RWPE2 (cell line): ENCODE measurements at regions not wholly inside any gene's neighbourhood (a gene's known extent, or its start where the extent isn't known, plus 50 kb on each side); places are given as distances from the start of the nearest gene placed in this dataset.

Source experiments
- ATAC-seq: fragments of 200-7000 bp; cut with Tn5 transposase; 3 replicates; pipeline ENCODE4 v1.9.1; 2021; ENCODE audit warnings: low read depth
- DNase-seq: peaks from one replicate; pipeline ENCODE4 v3.0.0-alpha.2; 2020; ENCODE audit warnings: low spot score
- H3K27ac ChIP-seq: fragments of 450-650 bp; 2 replicates; pipeline ENCODE4 v1.5.1; 2017; ENCODE audit warnings: mild to moderate bottlenecking; ENCODE audit not compliant: poor library complexity, severe bottlenecking
- H3K27me3 ChIP-seq: fragments of 250-450 bp; sonication (Bioruptor Pico); 2 replicates; pipeline ENCODE4 v1.5.1; 2021; ENCODE audit warnings: mild to moderate bottlenecking, moderate library complexity; ENCODE audit not compliant: insufficient read depth, poor library complexity, severe bottlenecking
- H3K36me3 ChIP-seq: fragments of 250-450 bp; sonication (Bioruptor Pico); 2 replicates; pipeline ENCODE4 v1.5.1; 2020; ENCODE audit warnings: low read depth, mild to moderate bottlenecking, moderate library complexity
- H3K4me1 ChIP-seq: fragments of 250-450 bp; sonication (Bioruptor Pico); 2 replicates; pipeline ENCODE4 v1.5.1; 2021; ENCODE audit warnings: mild to moderate bottlenecking, moderate library complexity; ENCODE audit not compliant: insufficient read depth, poor library complexity, severe bottlenecking
- H3K4me3 ChIP-seq: fragments of 250-450 bp; sonication (Bioruptor Pico); 2 replicates; pipeline ENCODE4 v1.5.1; 2021; ENCODE audit warnings: mild to moderate bottlenecking, moderate library complexity; ENCODE audit not compliant: severe bottlenecking
- H3K9me3 ChIP-seq: fragments of 250-450 bp; sonication (Bioruptor Pico); 2 replicates; pipeline ENCODE4 v1.5.1; 2021; ENCODE audit warnings: mild to moderate bottlenecking, moderate library complexity; ENCODE audit not compliant: severe bottlenecking
- TF ChIP-seq, protein P1 (sequence below): fragments of 450-650 bp; IDR thresholded peaks from one replicate; pipeline ENCODE4 v1.5.1; 2017; ENCODE audit warnings: mild to moderate bottlenecking, moderate library complexity; ENCODE audit not compliant: poor library complexity, severe bottlenecking

GRCh38 chr13:88188986-88189385, 517.8 kb downstream of the SLITRK5 start:
- H3K36me3 ChIP-seq = no peaks in the 10 kb centered on the region
- no peak for ATAC-seq
- no peak overlapping the region for H3K4me3 ChIP-seq
- H3K27ac ChIP-seq = no peak overlapping the region
- no peaks in the 10 kb centered on the region for H3K4me1 ChIP-seq
- TF ChIP-seq, protein P1, sequence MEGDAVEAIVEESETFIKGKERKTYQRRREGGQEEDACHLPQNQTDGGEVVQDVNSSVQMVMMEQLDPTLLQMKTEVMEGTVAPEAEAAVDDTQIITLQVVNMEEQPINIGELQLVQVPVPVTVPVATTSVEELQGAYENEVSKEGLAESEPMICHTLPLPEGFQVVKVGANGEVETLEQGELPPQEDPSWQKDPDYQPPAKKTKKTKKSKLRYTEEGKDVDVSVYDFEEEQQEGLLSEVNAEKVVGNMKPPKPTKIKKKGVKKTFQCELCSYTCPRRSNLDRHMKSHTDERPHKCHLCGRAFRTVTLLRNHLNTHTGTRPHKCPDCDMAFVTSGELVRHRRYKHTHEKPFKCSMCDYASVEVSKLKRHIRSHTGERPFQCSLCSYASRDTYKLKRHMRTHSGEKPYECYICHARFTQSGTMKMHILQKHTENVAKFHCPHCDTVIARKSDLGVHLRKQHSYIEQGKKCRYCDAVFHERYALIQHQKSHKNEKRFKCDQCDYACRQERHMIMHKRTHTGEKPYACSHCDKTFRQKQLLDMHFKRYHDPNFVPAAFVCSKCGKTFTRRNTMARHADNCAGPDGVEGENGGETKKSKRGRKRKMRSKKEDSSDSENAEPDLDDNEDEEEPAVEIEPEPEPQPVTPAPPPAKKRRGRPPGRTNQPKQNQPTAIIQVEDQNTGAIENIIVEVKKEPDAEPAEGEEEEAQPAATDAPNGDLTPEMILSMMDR = no peak
- DNase-seq = no peak
- H3K27me3 ChIP-seq = no peaks in the 10 kb centered on the region
- H3K9me3 ChIP-seq = no peaks in the 10 kb centered on the region

DNA sequence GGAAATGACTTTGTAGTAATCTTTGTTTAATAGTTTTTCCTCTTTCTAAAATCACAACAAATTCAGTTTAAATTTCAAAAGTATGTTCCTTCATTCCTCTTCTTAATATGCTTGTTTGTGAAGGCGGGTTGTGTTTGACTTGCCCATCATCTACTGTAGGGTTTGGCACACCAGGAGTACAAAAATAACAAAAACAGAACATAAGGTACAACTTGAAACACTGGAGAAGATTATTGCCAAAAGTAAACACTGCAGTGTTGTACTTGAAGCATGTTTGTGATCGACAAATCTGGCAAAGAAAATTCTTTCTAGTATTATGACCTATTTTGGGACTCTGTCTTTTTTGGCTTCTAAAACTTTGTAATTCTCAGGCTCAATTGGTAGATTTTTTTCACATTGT, 518.6 kb downstream of the SLITRK5 start:
- Histone ChIP-seq H3K27ac (no peak overlapping the region), H3K27me3 (no peaks in the 10 kb centered on the region), H3K9me3 (no peaks in the 10 kb centered on the region), H3K36me3 (no peaks in the 10 kb centered on the region), H3K4me1 (no peaks in the 10 kb centered on the region), H3K4me3 (no peak overlapping the region)
- ATAC-seq (no peak), DNase-seq (no peak)
- TF ChIP-seq, protein P1 = no peak

DNA sequence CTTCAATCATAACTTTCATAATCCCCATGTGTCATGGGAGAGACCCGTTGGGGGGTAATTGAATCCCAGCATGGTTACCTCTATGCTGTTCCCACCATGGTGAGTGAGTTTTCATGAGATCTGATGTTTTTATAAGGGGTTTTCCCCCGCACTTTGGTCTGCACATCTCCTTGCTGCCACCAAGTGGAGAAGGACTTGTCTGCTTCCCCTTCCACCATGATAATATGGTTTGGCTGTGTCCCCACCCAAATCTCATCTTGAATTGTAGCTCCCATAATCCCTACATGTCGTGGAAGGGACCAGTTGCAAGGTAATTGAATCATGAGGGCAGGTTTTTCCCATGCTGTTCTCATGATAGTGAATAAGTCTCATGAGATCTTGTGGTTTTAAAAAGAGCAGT, 524.9 kb downstream of the SLITRK5 start:
- no peaks in the 10 kb centered on the region for H3K9me3 ChIP-seq
- no peak overlapping the region for H3K4me3 ChIP-seq
- H3K27ac ChIP-seq = no peak overlapping the region
- no peaks in the 10 kb centered on the region for H3K4me1 ChIP-seq
- H3K36me3 ChIP-seq = no peaks in the 10 kb centered on the region
- TF ChIP-seq, protein P1 = peak; percentile 16
- ATAC-seq (no peak), DNase-seq (no peak)
- no peaks in the 10 kb centered on the region for H3K27me3 ChIP-seq

- TF ChIP-seq, protein P1 = no peak
- Histone ChIP-seq H3K4me1 (no peaks in the 10 kb centered on the region), H3K27me3 (no peaks in the 10 kb centered on the region), H3K4me3 (no peak overlapping the region), H3K9me3 (no peaks in the 10 kb centered on the region), H3K27ac (no peak overlapping the region), H3K36me3 (no peaks in the 10 kb centered on the region)
- DNase-seq (no peak), ATAC-seq (peak; percentile 46; the same call in 1 of the 3 replicates)
Observed at GRCh38 chr13:88217372-88217771, 546.2 kb downstream of the SLITRK5 start.

- Histone ChIP-seq H3K9me3 (no peaks in the 10 kb centered on the region), H3K27me3 (no peaks in the 10 kb centered on the region), H3K4me3 (no peak overlapping the region), H3K36me3 (no peaks in the 10 kb centered on the region), H3K27ac (no peak overlapping the region), H3K4me1 (no peaks in the 10 kb centered on the region)
- ATAC-seq (peak; percentile 23; the same call in 1 of the 3 replicates), DNase-seq (no peak)
- TF ChIP-seq, protein P1 = no peak
Observed at GRCh38 chr13:88217883-88218282, 546.7 kb downstream of the SLITRK5 start.
